Neural progenitor cell (in vitro differentiated cells): ENCODE measurements at regions not wholly inside any gene's neighbourhood (a gene's known extent, or its start where the extent isn't known, plus 50 kb on each side); places are given as distances from the start of the nearest gene placed in this dataset.

Experiments
- DNase-seq: peaks from one replicate; pipeline ENCODE4 v3.0.0-alpha.2; 2016; ENCODE audit warnings: low spot score
- H2AFZ ChIP-seq: fragments of 200-600 bp; sonication (generic); replicated peaks from 2 replicates; pipeline ENCODE4 v1.6.1; 2016; ENCODE audit warnings: antibody characterized with exemption
- H3F3A ChIP-seq: fragments of 200-600 bp; sonication (generic); 2 replicates; pipeline ENCODE4 v1.6.1; 2016; ENCODE audit warnings: antibody characterized with exemption, low read depth
- H3K27ac ChIP-seq: fragments of 200-600 bp; sonication (generic); 2 replicates; pipeline ENCODE4 v1.5.1; 2016; ENCODE audit warnings: mild to moderate bottlenecking
- H3K27me3 ChIP-seq: fragments of 200-600 bp; sonication (generic); 2 replicates; pipeline ENCODE4 v1.6.1; 2016; ENCODE audit warnings: mild to moderate bottlenecking, moderate library complexity
- H3K36me3 ChIP-seq: fragments of 200-600 bp; sonication (generic); 2 replicates; pipeline ENCODE4 v1.5.1; 2016
- H3K4me1 ChIP-seq: fragments of 200-600 bp; sonication (generic); 2 replicates; pipeline ENCODE4 v1.6.1; 2016; ENCODE audit warnings: mixed run types
- H3K4me2 ChIP-seq: fragments of 200-600 bp; sonication (generic); 2 replicates; pipeline ENCODE4 v1.6.1; 2016
- H3K4me3 ChIP-seq: fragments of 200-600 bp; sonication (generic); 2 replicates; pipeline ENCODE4 v1.5.1; 2016
- H3K79me2 ChIP-seq: fragments of 200-600 bp; sonication (generic); 2 replicates; pipeline ENCODE4 v1.6.1; 2016; ENCODE audit warnings: low read depth
- H3K9ac ChIP-seq: fragments of 200-600 bp; sonication (generic); 2 replicates; pipeline ENCODE4 v1.6.1; 2016
- H3K9me3 ChIP-seq: fragments of 200-600 bp; sonication (generic); 2 replicates; pipeline ENCODE4 v1.5.1; 2016; ENCODE audit warnings: low read depth
- H4K20me1 ChIP-seq: fragments of 200-600 bp; sonication (generic); 2 replicates; pipeline ENCODE4 v1.6.1; 2016; ENCODE audit warnings: low read depth
- H3K27ac Mint-ChIP-seq: 3 replicates; pipeline ENCODE4 v1.8.0; 2021; ENCODE audit warnings: mixed read lengths
- H3K27me3 Mint-ChIP-seq: 2 replicates; pipeline ENCODE4 v1.8.0; 2022; ENCODE audit warnings: low read depth, mild to moderate bottlenecking, inconsistent platforms, moderate library complexity, mixed read lengths; ENCODE audit not compliant: insufficient read depth
- H3K36me3 Mint-ChIP-seq: 3 replicates; pipeline ENCODE4 v1.8.0; 2021; ENCODE audit warnings: mixed read lengths
- H3K4me1 Mint-ChIP-seq: 3 replicates; pipeline ENCODE4 v1.8.0; 2021; ENCODE audit warnings: mixed read lengths
- H3K4me3 Mint-ChIP-seq: 3 replicates; pipeline ENCODE4 v1.8.0; 2021; ENCODE audit warnings: mild to moderate bottlenecking, moderate library complexity, mixed read lengths
- H3K9me3 Mint-ChIP-seq: 3 replicates; pipeline ENCODE4 v1.8.0; 2020; ENCODE audit warnings: mixed read lengths
- CTCF ChIP-seq: fragments of 200-600 bp; sonication (generic); IDR thresholded peaks from 2 replicates; pipeline ENCODE4 v1.5.1; 2017; ENCODE audit warnings: antibody characterized with exemption, mild to moderate bottlenecking
- EZH2 ChIP-seq: fragments of 200-600 bp; sonication (generic); IDR thresholded peaks from 2 replicates; pipeline ENCODE4 v1.6.1; 2017; ENCODE audit warnings: antibody characterized with exemption, mild to moderate bottlenecking, moderate library complexity
- EZH2phosphoT487 ChIP-seq: fragments of 200-600 bp; sonication (generic); IDR thresholded peaks from 2 replicates; pipeline ENCODE4 v1.6.1; 2017; ENCODE audit warnings: antibody characterized with exemption

- Mint-ChIP-seq H3K4me3 (no peak overlapping the region), H3K27me3 (peaks cover 3% of the 10 kb centered on the region), H3K27ac (no peak overlapping the region), H3K4me1 (peaks cover 19% of the 10 kb centered on the region), H3K9me3 (peaks cover 11% of the 10 kb centered on the region), H3K36me3 (no peaks in the 10 kb centered on the region)
- TF ChIP-seq EZH2 (no peak), EZH2phosphoT487 (no peak), CTCF (no peak)
- Histone ChIP-seq H3K4me1 (no peaks in the 10 kb centered on the region), H3F3A (no peaks in the 10 kb centered on the region), H3K36me3 (no peaks in the 10 kb centered on the region), H3K9me3 (no peaks in the 10 kb centered on the region), H3K27ac (no peak overlapping the region), H3K9ac (no peak overlapping the region), H3K4me2 (no peak overlapping the region), H3K79me2 (no peaks in the 10 kb centered on the region), H3K27me3 (no peaks in the 10 kb centered on the region), H4K20me1 (no peaks in the 10 kb centered on the region), H2AFZ (no peak overlapping the region), H3K4me3 (no peak overlapping the region)
- DNase-seq: no peak
Measured at GRCh38 chr13:30077240-30077735, 226.9 kb upstream of the UBL3 start.

DNA sequence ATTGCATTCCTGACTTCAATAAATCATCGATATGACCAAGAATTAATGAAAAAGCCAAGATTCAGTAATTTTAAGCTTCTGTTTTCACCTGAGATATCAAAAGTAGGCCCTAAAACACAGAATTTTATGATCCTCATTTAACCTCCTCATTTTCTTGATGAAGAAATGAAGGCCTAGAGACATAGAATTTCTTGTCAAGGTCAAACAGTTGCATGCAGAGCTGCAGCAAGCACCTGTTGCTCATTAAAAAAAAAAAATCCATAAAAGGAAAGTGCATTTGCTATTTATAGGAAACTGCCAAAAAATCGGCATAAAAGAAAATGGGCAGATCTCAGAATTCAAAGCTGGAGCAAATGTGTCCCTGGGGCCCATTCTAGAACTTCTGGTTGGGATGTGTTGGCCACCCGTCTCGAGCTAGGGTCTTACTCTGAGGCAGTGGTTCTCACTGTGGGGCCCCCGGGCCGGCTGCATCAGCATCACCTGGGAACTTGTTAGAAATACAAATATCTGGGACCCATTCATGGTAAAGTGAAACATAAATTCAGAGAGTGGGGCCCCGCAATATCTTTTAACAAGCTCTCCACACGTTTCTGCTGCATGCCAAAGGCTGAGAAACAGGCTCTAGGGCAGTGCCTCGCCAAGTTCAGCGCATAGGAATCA is 224.7 kb upstream of the UBL3 start:
- Histone ChIP-seq H3F3A (no peaks in the 10 kb centered on the region), H3K9me3 (no peaks in the 10 kb centered on the region), H3K4me1 (no peaks in the 10 kb centered on the region), H3K27ac (no peak overlapping the region), H2AFZ (no peak overlapping the region), H3K36me3 (no peaks in the 10 kb centered on the region), H3K27me3 (no peaks in the 10 kb centered on the region), H3K79me2 (no peaks in the 10 kb centered on the region), H3K9ac (no peak overlapping the region), H4K20me1 (no peaks in the 10 kb centered on the region), H3K4me3 (no peak overlapping the region), H3K4me2 (no peak overlapping the region)
- TF ChIP-seq CTCF: no peak
- TF ChIP-seq EZH2phosphoT487: no peak
- no peak for TF ChIP-seq EZH2
- peaks cover 22% of the 10 kb centered on the region for H3K4me1 Mint-ChIP-seq
- peaks cover 3% of the 10 kb centered on the region for H3K27me3 Mint-ChIP-seq
- no peak overlapping the region for H3K27ac Mint-ChIP-seq
- no peak for DNase-seq
- no peaks in the 10 kb centered on the region for H3K36me3 Mint-ChIP-seq
- no peak overlapping the region for H3K4me3 Mint-ChIP-seq
- peaks cover 2% of the 10 kb centered on the region for H3K9me3 Mint-ChIP-seq

- H3K4me3 ChIP-seq: no peak overlapping the region
- H3F3A ChIP-seq: no peaks in the 10 kb centered on the region
- H3K4me3 Mint-ChIP-seq: no peak overlapping the region
- H3K27me3 Mint-ChIP-seq: peaks cover 3% of the 10 kb centered on the region
- H3K27ac Mint-ChIP-seq: no peak overlapping the region
- H3K9ac ChIP-seq: no peak overlapping the region
- H3K9me3 ChIP-seq: no peaks in the 10 kb centered on the region
- H3K36me3 ChIP-seq: no peaks in the 10 kb centered on the region
- H2AFZ ChIP-seq: no peak overlapping the region
- no peaks in the 10 kb centered on the region for H4K20me1 ChIP-seq
- no peaks in the 10 kb centered on the region for H3K79me2 ChIP-seq
- peaks cover 22% of the 10 kb centered on the region for H3K4me1 Mint-ChIP-seq
- peaks cover under 1% of the 10 kb centered on the region for H3K4me1 ChIP-seq
- no peak overlapping the region for H3K27ac ChIP-seq
- H3K4me2 ChIP-seq: no peak overlapping the region
- no peak for DNase-seq
- peaks cover 2% of the 10 kb centered on the region for H3K9me3 Mint-ChIP-seq
- no peaks in the 10 kb centered on the region for H3K36me3 Mint-ChIP-seq
- TF ChIP-seq CTCF (no peak), EZH2 (no peak), EZH2phosphoT487 (no peak)
- no peaks in the 10 kb centered on the region for H3K27me3 ChIP-seq
Measured at GRCh38 chr13:30074431-30074830, 224.0 kb upstream of the UBL3 start.
